Astrocyte (in vitro differentiated cells and primary cell): ENCODE measurements at regions not wholly inside any gene's neighbourhood (a gene's known extent, or its start where the extent isn't known, plus 50 kb on each side); places are given as distances from the start of the nearest gene placed in this dataset.

ENCODE experiments used
- EZH2 ChIP-seq: IDR thresholded peaks from 2 replicates; pipeline ENCODE4 v1.6.1; 2012; ENCODE audit warnings: mild to moderate bottlenecking, low read length, inconsistent platforms; ENCODE audit not compliant: insufficient read depth
- TF ChIP-seq, protein P1 (sequence below): IDR thresholded peaks from 2 replicates; pipeline ENCODE4 v1.5.1; 2011; ENCODE audit warnings: low read depth, mild to moderate bottlenecking, inconsistent platforms, low read length, moderate library complexity; ENCODE audit not compliant: insufficient read depth

DNA sequence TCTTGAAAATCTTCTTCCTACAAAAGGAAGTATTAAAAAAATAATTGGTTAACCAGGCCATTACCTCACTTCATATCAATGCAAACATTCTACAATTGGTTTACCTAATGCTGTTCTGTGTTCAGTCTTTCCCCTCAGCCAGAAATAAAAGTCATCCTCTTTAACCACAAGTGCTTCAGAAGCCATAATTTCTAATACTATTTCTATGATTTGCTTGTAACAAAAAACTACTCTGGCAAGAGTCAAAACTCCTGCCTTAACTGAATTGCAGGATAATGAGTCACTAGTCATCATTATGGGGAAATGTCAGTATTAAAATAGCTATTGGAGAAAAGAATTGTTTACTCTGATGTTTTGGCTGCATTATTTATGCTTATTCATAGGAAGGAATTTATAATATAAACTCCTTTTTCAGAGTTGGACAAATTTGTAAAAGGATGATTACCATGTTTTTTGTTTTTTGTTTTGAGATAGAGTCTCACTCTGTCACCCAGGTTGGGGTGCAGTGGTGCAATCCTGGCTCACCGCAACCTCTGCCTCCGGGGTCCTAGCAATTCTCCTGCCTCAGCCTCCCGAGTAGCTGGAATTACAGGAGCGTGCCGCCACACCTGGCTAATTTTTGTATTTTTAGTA lies 55.5 kb upstream of the ODAD2 start:
- TF ChIP-seq, protein P1, sequence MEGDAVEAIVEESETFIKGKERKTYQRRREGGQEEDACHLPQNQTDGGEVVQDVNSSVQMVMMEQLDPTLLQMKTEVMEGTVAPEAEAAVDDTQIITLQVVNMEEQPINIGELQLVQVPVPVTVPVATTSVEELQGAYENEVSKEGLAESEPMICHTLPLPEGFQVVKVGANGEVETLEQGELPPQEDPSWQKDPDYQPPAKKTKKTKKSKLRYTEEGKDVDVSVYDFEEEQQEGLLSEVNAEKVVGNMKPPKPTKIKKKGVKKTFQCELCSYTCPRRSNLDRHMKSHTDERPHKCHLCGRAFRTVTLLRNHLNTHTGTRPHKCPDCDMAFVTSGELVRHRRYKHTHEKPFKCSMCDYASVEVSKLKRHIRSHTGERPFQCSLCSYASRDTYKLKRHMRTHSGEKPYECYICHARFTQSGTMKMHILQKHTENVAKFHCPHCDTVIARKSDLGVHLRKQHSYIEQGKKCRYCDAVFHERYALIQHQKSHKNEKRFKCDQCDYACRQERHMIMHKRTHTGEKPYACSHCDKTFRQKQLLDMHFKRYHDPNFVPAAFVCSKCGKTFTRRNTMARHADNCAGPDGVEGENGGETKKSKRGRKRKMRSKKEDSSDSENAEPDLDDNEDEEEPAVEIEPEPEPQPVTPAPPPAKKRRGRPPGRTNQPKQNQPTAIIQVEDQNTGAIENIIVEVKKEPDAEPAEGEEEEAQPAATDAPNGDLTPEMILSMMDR = no peak
- no peak for TF ChIP-seq EZH2
